AG09309 (cell line): ENCODE measurements at regions not wholly inside any gene's neighbourhood (a gene's known extent, or its start where the extent isn't known, plus 50 kb on each side); places are given as distances from the start of the nearest gene placed in this dataset.

Experiments
- DNase-seq: peaks from one replicate; pipeline ENCODE4 v3.0.0-alpha.2; 2010; ENCODE audit warnings: low read depth
- H3K4me3 ChIP-seq: 2 replicates; pipeline ENCODE4 v1.5.1; 2011; ENCODE audit warnings: mild to moderate bottlenecking, low read depth, low read length, moderate library complexity; ENCODE audit not compliant: control insufficient read depth
- TF ChIP-seq, protein P1 (sequence below): IDR thresholded peaks from 2 replicates; pipeline ENCODE4 v1.5.1; 2011; ENCODE audit warnings: mild to moderate bottlenecking, low read depth, low read length, inconsistent platforms; ENCODE audit not compliant: insufficient read depth, control insufficient read depth; ENCODE audit errors: missing control alignments

GRCh38 chr2:8076448-8077342 lies 605.2 kb upstream of the ID2 start:
- no peak for DNase-seq
- no peak overlapping the region for H3K4me3 ChIP-seq
- TF ChIP-seq, protein P1, sequence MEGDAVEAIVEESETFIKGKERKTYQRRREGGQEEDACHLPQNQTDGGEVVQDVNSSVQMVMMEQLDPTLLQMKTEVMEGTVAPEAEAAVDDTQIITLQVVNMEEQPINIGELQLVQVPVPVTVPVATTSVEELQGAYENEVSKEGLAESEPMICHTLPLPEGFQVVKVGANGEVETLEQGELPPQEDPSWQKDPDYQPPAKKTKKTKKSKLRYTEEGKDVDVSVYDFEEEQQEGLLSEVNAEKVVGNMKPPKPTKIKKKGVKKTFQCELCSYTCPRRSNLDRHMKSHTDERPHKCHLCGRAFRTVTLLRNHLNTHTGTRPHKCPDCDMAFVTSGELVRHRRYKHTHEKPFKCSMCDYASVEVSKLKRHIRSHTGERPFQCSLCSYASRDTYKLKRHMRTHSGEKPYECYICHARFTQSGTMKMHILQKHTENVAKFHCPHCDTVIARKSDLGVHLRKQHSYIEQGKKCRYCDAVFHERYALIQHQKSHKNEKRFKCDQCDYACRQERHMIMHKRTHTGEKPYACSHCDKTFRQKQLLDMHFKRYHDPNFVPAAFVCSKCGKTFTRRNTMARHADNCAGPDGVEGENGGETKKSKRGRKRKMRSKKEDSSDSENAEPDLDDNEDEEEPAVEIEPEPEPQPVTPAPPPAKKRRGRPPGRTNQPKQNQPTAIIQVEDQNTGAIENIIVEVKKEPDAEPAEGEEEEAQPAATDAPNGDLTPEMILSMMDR: no peak

DNA sequence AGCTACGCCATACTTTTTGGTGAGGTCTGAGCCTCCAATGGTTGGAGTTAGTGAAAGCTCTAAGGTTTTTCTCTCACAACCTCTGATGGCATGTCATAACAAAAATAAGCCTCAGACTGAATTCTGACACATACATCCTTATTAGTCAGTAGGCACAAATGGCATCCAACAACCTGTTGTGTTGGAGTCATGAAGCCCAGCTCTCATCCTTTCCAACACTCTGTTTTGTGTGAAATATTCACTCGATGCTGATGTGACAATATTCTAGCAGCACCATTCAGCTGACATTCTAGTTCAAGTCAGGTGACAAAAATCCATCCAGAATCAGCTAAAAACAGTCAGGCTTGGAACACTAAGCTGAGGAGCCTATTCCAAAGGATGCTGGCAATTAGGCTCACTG lies 603.2 kb upstream of the ID2 start:
- TF ChIP-seq, protein P1: no peak
- no peak for DNase-seq
- no peak overlapping the region for H3K4me3 ChIP-seq

GRCh38 chr2:8080063-8080462 lies 601.8 kb upstream of the ID2 start:
- no peak for DNase-seq
- no peak overlapping the region for H3K4me3 ChIP-seq
- TF ChIP-seq, protein P1: no peak

DNA sequence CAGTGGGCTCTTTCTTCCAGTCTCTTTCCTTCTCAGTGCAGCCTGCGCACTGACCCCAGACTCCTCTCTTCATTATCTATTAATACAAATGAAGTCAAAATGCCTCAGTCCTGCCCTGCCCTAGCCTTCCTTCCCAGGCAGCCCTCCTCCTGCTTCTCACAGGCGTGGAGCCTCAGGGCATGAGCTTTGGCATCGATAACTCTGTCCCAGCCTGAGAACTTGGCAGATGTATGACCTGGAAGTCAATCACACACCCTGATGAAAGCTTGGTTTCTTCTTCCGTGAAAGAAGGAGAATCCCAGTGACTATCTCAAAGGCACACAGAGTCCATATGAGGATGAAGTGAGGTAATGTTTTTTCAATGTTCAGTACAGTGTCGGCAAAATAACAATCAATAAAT lies 600.7 kb upstream of the ID2 start:
- DNase-seq: no peak
- H3K4me3 ChIP-seq: no peak overlapping the region
- TF ChIP-seq, protein P1: no peak

- no peak overlapping the region for H3K4me3 ChIP-seq
- DNase-seq: no peak
- TF ChIP-seq, protein P1: no peak
Measured at GRCh38 chr2:8082840-8083239, 599.0 kb upstream of the ID2 start.

DNA sequence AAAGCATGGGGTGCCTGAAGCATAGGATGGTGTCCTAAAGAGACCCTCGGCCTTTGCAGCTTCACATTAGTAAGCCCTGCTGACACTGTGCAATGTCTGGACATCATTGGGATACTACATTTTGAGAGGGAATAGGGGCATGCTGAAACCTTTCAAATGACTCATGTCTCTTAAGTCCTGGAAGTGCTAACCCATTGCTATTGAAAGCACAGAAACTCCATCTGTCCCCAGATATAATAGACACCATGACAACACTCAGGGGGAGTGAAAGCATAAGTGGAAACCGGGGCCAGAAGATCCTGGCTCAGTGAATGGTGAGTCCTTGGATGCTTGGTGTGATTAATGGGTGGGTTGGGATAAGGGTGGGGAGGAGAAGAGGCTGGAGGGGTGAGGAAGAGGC lies 595.5 kb upstream of the ID2 start:
- TF ChIP-seq, protein P1: no peak
- H3K4me3 ChIP-seq: no peak overlapping the region
- no peak for DNase-seq
